Cardiac fibroblast (primary cell): ENCODE measurements at regions not wholly inside any gene's neighbourhood (a gene's known extent, or its start where the extent isn't known, plus 50 kb on each side); places are given as distances from the start of the nearest gene placed in this dataset.

Experiments
- DNase-seq, 2 donors: peaks; one replicate each; pipeline versions ENCODE4 v3.0.0 to v3.0.0-alpha.2; 2010; ENCODE audit warnings: low read depth in 2 of 2
- H3K4me3 ChIP-seq, 2 donors: replicated peaks in 1 of 2; 1 replicate in 1 of 2; 2 replicates in 1 of 2; pipeline ENCODE4 v1.5.1; 2011; ENCODE audit warnings: low read depth in 2 of 2, low read length in 2 of 2, mild to moderate bottlenecking in 2 of 2, moderate library complexity in 1 of 2
- CTCF ChIP-seq: IDR thresholded peaks from one replicate; pipeline ENCODE4 v1.5.1; 2011; ENCODE audit warnings: low read depth, mild to moderate bottlenecking, low read length, inconsistent platforms

DNA sequence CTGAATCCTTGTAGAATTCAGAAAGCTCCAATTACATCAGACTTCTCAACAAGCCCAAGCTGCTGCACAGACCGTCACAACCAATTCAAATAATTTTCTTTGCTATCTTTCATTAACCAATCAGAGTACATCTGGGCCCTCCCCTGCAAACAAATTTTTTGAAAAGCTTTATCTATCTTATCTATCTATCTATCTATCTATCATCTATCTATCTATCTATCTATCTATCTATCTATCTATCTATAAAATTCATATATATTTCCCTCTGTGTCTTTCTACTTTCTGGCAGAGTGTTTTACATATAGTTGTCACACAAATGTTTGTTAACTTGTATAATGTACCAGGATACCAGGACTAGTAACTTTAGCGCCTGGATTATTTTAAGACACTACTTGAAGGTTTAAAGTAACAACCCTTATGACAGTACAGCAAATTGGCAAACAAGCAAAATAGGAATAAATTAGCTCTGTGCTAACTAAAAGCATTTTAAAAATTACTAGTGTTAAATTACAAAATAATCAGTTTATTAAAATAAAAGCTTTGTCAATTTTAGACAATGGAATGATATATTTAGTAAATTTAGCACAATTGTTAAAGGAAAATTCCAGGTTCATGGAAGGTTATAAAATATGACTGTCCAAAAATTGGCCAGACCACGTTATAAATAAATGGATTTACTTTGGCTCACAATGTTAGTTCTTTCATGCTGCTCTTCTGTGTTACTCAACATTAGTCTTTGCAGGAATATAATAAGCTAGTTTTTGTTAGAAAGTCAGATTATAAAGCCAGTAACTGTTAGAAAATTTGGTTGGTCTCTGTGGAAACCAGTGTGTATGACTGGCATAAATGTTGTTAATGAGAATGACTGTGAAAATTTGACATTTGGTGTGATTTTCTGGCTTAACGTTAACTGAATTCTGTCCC is 138.6 kb downstream of the SUCNR1 start:
- H3K4me3 ChIP-seq, result no peak overlapping the region
- DNase-seq, result no peak
- no peak for TF ChIP-seq CTCF

DNA sequence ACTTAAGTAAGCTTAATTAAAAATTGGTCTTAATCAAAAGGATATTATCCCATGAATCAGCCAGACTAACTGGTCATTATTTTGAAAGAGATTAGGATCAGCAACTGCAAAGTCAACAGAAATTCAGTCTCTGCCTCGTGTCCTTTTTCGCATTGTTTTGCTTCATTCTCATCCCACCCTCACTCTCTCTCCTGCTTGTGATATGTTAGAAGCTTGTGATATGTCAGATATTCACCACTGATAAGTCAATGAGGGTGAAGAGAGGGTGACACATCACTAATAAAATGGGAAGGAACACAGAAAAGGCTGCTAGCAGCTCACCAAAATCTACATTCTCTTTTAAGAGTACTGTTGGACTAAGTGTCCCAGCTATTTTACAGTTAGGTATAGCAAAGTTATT is 146.1 kb downstream of the SUCNR1 start:
- no peak for TF ChIP-seq CTCF
- H3K4me3 ChIP-seq, result no peak overlapping the region
- no peak for DNase-seq

- DNase-seq, result peak; percentile 55 to 66
- TF ChIP-seq CTCF, result no peak
- H3K4me3 ChIP-seq, result no peak overlapping the region
These were observed 148.6 kb downstream of the SUCNR1 start for GRCh38 chr3:152021951-152022461.

DNA sequence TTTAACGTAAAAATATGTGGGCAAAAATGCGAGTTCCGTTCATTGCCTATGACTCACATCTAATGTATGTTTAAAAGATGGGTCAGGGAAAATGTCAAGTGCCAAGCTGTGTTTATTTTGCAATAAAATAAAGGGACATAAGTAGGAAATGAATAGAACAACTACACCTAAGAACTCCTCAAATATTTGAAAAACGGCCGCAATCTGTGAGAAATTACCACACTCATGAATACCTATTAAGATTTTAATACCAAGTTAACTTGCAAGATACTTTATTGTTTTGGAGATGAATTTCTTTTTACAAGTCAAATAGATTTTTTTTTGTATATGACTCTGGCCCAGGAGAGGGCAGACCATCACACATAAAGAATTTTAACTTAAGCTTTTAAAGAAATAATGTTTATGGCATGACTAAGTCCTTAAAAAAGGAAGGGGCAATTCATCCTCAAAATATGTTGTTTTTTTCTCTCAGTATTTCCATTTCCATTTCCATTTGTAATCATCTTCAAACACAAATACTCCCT is 152.7 kb downstream of the SUCNR1 start:
- no peak overlapping the region for H3K4me3 ChIP-seq
- peak; percentile 27 for TF ChIP-seq CTCF
- peak; percentile 87 to 93 for DNase-seq

DNA sequence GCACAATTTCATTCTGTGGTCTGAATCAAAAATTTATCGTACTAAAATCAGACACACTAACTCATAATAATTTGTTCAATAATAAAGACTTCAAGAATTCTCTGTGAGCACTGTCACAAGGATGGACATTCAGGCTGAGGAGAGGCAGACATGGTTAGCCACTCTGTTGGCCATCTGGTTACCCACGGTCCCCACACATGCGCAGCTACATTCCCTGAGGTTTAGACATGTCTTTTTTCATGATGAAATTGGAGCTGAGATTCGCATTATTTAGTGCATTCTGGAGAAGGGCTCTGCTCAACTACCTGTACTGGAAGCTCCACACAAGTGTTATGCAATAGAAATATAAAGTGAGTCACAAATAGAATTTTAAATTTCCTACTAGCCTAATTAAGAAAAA is 156.9 kb downstream of the SUCNR1 start:
- no peak overlapping the region for H3K4me3 ChIP-seq
- DNase-seq, result no peak
- TF ChIP-seq CTCF, result no peak

DNA sequence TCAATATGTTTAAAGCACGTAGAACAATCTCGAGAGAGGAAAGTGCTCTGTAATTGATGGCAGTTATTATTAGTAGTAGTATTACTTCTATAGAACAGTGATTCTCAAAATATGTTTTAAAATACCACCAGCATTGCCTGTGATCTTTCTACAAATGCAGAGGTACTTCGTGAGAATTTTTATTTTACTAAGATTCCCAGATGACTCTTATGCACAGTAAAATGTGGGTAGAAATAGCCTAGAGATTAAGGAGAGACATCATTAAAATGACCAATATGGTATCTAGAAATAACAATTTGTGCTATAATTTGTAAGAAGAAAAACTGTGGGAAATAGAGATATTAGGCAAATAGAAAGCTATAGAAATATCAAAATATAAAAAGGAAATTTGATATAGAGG is 157.9 kb downstream of the SUCNR1 start:
- no peak overlapping the region for H3K4me3 ChIP-seq
- no peak for TF ChIP-seq CTCF
- peak in 1 of 2 donors; percentile 22 for DNase-seq
